Chondrocyte (in vitro differentiated cells): ENCODE measurements at regions not wholly inside any gene's neighbourhood (a gene's known extent, or its start where the extent isn't known, plus 50 kb on each side); places are given as distances from the start of the nearest gene placed in this dataset.

Source experiments
- DNase-seq: peaks from one replicate; pipeline ENCODE4 v3.0.0; 2021; ENCODE audit warnings: mixed read lengths, low spot score
- H3K27ac Mint-ChIP-seq: one replicate; pipeline ENCODE4 v1.8.0; 2021; ENCODE audit warnings: mild to moderate bottlenecking, moderate library complexity, mixed read lengths; ENCODE audit not compliant: unreplicated experiment
- H3K27me3 Mint-ChIP-seq: 2 replicates; pipeline ENCODE4 v1.8.0; 2021; ENCODE audit warnings: low read depth, mixed read lengths
- H3K36me3 Mint-ChIP-seq: 2 replicates; pipeline ENCODE4 v1.8.0; 2021; ENCODE audit warnings: low read depth, mixed read lengths
- H3K4me1 Mint-ChIP-seq: 2 replicates; pipeline ENCODE4 v1.8.0; 2021; ENCODE audit warnings: low read depth, mild to moderate bottlenecking, mixed read lengths
- H3K4me3 Mint-ChIP-seq: one replicate; pipeline ENCODE4 v1.8.0; 2021; ENCODE audit warnings: mild to moderate bottlenecking, moderate library complexity, mixed read lengths; ENCODE audit not compliant: unreplicated experiment
- H3K9me3 Mint-ChIP-seq: 2 replicates; pipeline ENCODE4 v1.8.0; 2021; ENCODE audit warnings: low read depth, mixed read lengths
- TF ChIP-seq, protein P1 (sequence below): fragments of 200-600 bp; sonication (generic); IDR thresholded peaks from 2 replicates; pipeline ENCODE4 v1.5.0; 2021; ENCODE audit warnings: antibody characterized with exemption, mild to moderate bottlenecking, moderate library complexity

DNA sequence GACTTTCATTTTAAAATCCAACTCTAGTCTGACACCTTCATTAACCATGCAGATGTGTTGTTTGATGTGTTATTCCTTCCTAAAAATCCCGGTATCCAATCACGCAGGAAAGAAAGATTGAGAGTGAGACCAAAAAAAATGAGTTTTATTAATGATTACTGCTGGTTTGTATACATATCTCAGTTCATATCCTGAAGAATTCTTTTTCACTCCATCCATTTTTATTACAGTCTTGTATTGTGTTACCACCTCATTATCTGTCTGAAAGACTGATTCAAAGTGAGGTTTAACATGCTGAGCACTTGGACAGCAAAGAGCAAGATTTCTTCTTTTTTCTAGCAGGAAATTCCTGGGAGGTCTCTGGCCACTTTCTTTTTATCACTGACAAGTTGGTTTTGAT, 268.3 kb downstream of the CDH11 start:
- no peaks in the 10 kb centered on the region for H3K27me3 Mint-ChIP-seq
- no peak for DNase-seq
- H3K4me3 Mint-ChIP-seq: no peak overlapping the region
- no peak overlapping the region for H3K27ac Mint-ChIP-seq
- peaks cover 19% of the 10 kb centered on the region for H3K4me1 Mint-ChIP-seq
- H3K36me3 Mint-ChIP-seq: no peaks in the 10 kb centered on the region
- TF ChIP-seq, protein P1, sequence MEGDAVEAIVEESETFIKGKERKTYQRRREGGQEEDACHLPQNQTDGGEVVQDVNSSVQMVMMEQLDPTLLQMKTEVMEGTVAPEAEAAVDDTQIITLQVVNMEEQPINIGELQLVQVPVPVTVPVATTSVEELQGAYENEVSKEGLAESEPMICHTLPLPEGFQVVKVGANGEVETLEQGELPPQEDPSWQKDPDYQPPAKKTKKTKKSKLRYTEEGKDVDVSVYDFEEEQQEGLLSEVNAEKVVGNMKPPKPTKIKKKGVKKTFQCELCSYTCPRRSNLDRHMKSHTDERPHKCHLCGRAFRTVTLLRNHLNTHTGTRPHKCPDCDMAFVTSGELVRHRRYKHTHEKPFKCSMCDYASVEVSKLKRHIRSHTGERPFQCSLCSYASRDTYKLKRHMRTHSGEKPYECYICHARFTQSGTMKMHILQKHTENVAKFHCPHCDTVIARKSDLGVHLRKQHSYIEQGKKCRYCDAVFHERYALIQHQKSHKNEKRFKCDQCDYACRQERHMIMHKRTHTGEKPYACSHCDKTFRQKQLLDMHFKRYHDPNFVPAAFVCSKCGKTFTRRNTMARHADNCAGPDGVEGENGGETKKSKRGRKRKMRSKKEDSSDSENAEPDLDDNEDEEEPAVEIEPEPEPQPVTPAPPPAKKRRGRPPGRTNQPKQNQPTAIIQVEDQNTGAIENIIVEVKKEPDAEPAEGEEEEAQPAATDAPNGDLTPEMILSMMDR: no peak
- peaks cover 5% of the 10 kb centered on the region for H3K9me3 Mint-ChIP-seq

DNA sequence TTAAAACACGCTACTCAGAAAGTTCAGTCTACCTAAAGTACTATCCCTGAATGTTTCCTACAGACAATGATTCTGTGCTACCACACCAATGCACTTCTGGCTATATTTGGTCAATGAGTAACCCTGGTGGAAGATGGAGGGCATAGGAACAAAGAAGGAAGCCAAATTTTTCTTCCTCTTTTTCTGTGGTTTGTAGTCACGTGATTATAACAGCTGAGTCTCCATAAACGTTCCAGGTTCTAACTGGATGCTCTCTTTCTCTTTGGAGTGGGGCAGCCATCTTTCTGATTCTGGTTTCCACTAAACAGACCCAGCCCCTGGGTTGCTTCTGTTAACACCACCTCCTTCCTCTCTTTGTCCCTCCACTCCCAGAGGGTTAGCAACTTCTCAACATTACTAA, 274.9 kb downstream of the CDH11 start:
- Mint-ChIP-seq H3K4me1 (peaks cover 11% of the 10 kb centered on the region), H3K27me3 (no peaks in the 10 kb centered on the region), H3K4me3 (no peak overlapping the region), H3K27ac (no peak overlapping the region), H3K9me3 (peaks cover 4% of the 10 kb centered on the region), H3K36me3 (no peaks in the 10 kb centered on the region)
- TF ChIP-seq, protein P1: no peak
- no peak for DNase-seq

DNA sequence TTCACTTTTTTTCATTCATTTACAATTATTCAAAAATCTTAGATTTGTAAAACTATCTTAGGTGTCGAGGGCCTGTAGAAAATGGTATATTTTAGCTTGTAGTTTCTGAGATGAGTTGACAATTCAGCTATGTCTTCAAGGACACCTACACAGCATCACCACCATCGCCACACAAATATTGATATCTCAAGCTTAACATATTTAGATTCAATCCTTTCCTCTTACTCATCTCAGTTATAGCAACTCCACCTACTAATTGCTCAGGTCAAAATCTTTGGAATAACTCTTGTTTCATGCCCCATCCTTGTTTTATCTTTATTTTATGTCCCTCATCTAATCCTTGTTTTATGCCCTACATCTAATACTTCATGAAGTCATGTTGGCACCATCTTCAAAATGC, 276.8 kb downstream of the CDH11 start:
- Mint-ChIP-seq H3K36me3 (no peaks in the 10 kb centered on the region), H3K27me3 (no peaks in the 10 kb centered on the region), H3K27ac (no peak overlapping the region), H3K4me1 (peaks cover 25% of the 10 kb centered on the region), H3K9me3 (no peaks in the 10 kb centered on the region), H3K4me3 (no peak overlapping the region)
- TF ChIP-seq, protein P1: no peak
- DNase-seq: no peak

DNA sequence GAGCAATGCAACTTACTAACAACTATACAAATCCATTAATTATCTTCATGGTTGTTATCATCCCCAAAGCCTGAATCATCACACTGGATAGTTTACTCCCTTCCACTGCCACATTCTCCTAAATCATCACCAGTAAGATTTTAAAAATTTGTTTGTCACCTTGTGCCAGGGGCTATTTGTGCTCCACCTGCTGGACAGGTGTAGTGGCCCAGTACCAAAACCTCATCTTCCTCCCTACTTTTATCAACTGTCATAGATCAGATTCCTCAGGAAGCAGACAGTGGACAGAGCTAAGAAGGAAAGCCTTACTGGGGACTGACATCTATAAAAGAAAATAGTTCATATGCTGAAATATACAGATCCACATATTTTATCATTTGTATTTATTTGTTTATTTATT, 280.4 kb downstream of the CDH11 start:
- H3K4me3 Mint-ChIP-seq: no peak overlapping the region
- DNase-seq: no peak
- TF ChIP-seq, protein P1: peak; percentile 23
- H3K27ac Mint-ChIP-seq: peak overlapping the region; percentile 75
- no peaks in the 10 kb centered on the region for H3K9me3 Mint-ChIP-seq
- H3K4me1 Mint-ChIP-seq: peaks cover 25% of the 10 kb centered on the region
- no peaks in the 10 kb centered on the region for H3K27me3 Mint-ChIP-seq
- no peaks in the 10 kb centered on the region for H3K36me3 Mint-ChIP-seq

DNA sequence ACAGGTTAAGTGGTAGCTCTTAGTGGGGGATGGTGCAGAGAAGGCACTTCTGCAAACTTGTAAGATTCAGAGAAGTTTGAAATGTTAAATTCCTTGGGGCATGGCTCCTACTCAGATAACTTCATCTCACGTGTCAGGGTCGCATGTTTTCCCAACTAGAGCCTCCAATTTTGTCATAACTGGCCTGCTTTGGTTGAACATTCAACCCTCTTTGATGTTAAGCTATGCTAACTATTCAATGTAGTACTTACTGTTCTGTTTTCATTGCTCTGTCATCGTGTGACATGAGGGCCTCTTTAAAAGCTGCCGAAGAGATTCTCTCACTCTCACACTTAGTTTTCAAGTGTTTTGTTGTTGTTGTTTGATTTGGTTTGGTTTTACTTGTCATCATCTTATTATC, 280.8 kb downstream of the CDH11 start:
- H3K27ac Mint-ChIP-seq: peak overlapping the region; percentile 75
- no peaks in the 10 kb centered on the region for H3K36me3 Mint-ChIP-seq
- no peak for DNase-seq
- peaks cover 25% of the 10 kb centered on the region for H3K4me1 Mint-ChIP-seq
- H3K27me3 Mint-ChIP-seq: no peaks in the 10 kb centered on the region
- TF ChIP-seq, protein P1: no peak
- no peak overlapping the region for H3K4me3 Mint-ChIP-seq
- no peaks in the 10 kb centered on the region for H3K9me3 Mint-ChIP-seq
